Upper lobe of left lung (tissue), 4 donors: ENCODE measurements at regions not wholly inside any gene's neighbourhood (a gene's known extent, or its start where the extent isn't known, plus 50 kb on each side); places are given as distances from the start of the nearest gene placed in this dataset.
"Not testable (repeated sequence)": the region's sequence is repeated elsewhere in the genome, so short reads cannot be mapped to it uniquely, and the experiment has no call there.

Source experiments
- CTCF ChIP-seq, 6 experiments: fragments of 450-650 bp in 4 of 6; fragments of 200-600 bp in 2 of 6; sonication (generic) in 2 of 6; IDR thresholded peaks; one replicate each; pipeline ENCODE4 v1.5.1; 2016 to 2019; ENCODE audit warnings: antibody characterized with exemption in 6 of 6
- EP300 ChIP-seq, 4 donors: sonication (generic); formaldehyde crosslinking; IDR thresholded peaks; one replicate each; pipeline ENCODE4 v1.5.1; 2017; ENCODE audit warnings: antibody characterized with exemption in 4 of 4, control low read depth in 2 of 4
- POLR2A ChIP-seq, 4 donors: fragments of 450-650 bp; IDR thresholded peaks; one replicate each; pipeline ENCODE4 v1.5.1; 2016 to 2017; ENCODE audit warnings: antibody characterized with exemption in 4 of 4, mild to moderate bottlenecking in 2 of 4
- POLR2AphosphoS5 ChIP-seq, 2 donors: sonication (generic); formaldehyde crosslinking; IDR thresholded peaks; one replicate each; pipeline ENCODE4 v1.5.1; 2017; ENCODE audit warnings: antibody characterized with exemption in 2 of 2

- TF ChIP-seq CTCF, POLR2A, EP300, POLR2AphosphoS5 (IDR thresholded peaks at IDR 0.05): not testable (repeated sequence)
Measured at GRCh38 chrX:66744519-66744918, 105.6 kb upstream of the EDA2R start.
